ENCODE measurements at regions not wholly inside any gene's neighbourhood (a gene's known extent, or its start where the extent isn't known, plus 50 kb on each side); places are given as distances from the start of the nearest gene placed in this dataset.
"Not testable (repeated sequence)": the region's sequence is repeated elsewhere in the genome, so short reads cannot be mapped to it uniquely, and the experiment has no call there.

DNA sequence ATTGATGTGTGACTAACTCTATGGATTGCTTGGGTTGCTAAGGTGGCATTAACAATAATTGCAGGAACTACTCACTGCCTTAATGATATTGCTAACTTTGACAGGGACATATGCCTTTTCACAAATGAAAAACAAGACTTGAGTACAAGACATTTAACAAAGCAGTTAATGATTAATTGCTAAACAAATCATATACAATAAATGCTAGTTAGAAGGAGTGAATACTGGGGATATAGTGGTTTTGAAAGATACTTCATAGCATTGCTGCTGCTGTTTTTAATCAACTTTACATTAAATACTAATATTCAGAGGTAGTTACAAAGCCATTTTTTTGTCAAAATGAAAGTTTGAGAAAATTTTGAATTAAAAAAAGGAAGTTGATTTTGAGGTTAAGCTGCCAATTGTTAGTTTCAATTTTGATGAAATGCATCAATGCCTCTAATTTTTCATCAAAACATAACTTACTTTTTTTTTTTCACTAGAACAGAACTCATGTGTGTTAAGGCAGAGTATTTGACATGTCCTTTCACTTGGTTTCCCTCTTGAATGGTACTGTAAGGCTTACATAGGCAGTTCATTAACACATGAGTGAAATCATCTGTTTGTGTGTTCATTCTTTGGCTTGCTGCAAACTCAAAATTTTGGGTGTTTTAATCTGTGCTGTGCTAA is 106.2 kb upstream of the SEMA3D start:
- Mint-ChIP-seq H3K36me3 (peaks cover 4% of the 10 kb centered on the region), H3K27me3 (no peaks in the 10 kb centered on the region), H3K4me3 (no peak overlapping the region), H3K4me1 (ENCODE audit: low read depth in 2 of 2) (no peaks in the 10 kb centered on the region), H3K27ac (no peak overlapping the region), H3K9me3 (peaks cover 29% of the 10 kb centered on the region)
- no peak for ATAC-seq
- no peak for DNase-seq (ENCODE audit: low spot score)

DNA sequence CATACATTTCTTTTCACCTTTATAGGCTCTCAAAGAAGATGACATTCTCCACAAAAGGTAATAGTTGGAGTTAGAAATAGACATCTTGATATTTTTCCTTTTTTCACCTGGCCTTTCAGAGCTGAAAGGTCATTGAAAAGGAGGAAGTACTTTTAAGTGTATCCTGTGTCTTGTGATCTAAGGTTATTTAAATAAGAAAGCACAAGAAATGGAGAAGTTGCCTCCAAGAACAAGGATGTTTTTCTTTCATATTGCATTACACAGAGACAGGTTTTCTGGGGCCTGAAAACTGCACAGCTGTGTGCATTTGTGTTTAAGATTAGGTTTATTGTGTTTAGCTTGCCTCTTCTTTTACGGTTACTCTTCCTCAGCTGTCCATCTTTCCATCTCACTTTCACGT is 103.4 kb upstream of the SEMA3D start:
- no peak for DNase-seq (ENCODE audit: low spot score)

DNA sequence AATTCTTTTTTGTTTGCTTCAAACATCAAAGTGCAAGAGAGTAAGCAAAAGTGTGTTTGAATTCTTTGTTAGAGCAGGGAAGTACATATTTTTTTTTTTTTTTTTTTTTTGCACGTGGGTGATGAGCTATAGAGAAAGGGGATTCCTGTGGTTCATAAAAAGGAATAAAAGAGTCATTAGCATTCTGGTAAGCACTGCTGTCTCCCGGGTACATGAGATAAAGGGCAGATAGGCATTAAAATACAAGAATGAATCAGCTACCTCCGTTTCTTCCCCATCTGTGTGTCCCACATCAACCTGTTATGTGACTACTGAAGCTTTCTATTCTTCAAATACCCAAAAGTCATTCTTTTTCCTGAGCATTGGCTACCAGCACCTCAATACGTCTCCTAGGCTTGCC is 102.4 kb upstream of the SEMA3D start:
- Mint-ChIP-seq H3K36me3 (no peaks in the 10 kb centered on the region), H3K27ac (no peak overlapping the region), H3K4me1 (ENCODE audit: low read depth in 2 of 2) (no peaks in the 10 kb centered on the region), H3K9me3 (peaks cover 16% of the 10 kb centered on the region), H3K4me3 (no peak overlapping the region), H3K27me3 (no peaks in the 10 kb centered on the region)
- ATAC-seq (no peak), DNase-seq (ENCODE audit: low spot score) (no peak)

More for the DNA sequence above, 103.4 kb upstream of the SEMA3D start:
- H3K4me3 Mint-ChIP-seq, result no peak overlapping the region
- peaks cover 23% of the 10 kb centered on the region for H3K9me3 Mint-ChIP-seq
- H3K27me3 Mint-ChIP-seq, result no peaks in the 10 kb centered on the region
- peaks cover 4% of the 10 kb centered on the region for H3K36me3 Mint-ChIP-seq
- no peak for ATAC-seq
- H3K4me1 Mint-ChIP-seq (ENCODE audit: low read depth in 2 of 2), result no peaks in the 10 kb centered on the region
- no peak overlapping the region for H3K27ac Mint-ChIP-seq

DNA sequence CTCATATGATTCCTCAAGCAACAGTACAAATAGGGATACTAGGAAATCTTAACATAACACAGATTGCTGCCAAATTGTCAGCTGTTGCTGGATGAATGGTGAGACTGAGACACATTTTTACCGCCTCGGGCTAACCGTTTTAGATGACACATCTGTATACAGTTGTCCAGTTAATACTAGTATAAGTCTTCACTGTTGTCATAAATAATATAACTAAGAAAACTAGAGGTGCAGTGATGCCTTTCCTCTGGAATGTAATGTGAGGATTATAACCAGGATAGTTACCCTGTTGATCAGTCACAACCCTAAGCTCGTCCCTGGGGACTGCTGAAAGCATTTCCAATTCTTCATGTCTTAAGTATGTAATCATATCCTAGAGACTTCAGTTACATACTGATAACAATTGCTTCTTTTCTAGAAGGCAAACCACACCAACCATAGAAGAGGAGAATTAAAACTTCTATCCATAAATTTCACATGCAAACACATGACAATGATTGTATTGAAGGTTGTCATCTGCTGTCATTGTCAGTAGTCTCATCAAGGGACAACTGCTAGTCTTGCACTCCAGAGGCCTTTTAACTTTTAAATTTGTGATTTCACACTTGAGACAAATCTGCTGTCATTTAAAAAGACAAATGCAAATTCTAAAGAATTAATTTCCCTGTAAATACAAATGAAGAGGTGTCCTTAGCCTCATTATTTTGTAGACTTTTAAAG is 100.4 kb upstream of the SEMA3D start:
- no peaks in the 10 kb centered on the region for H3K4me1 Mint-ChIP-seq (ENCODE audit: low read depth in 2 of 2)
- no peak overlapping the region for H3K27ac Mint-ChIP-seq
- no peak overlapping the region for H3K4me3 Mint-ChIP-seq
- no peaks in the 10 kb centered on the region for H3K27me3 Mint-ChIP-seq
- no peaks in the 10 kb centered on the region for H3K36me3 Mint-ChIP-seq
- H3K9me3 Mint-ChIP-seq, result peaks cover 12% of the 10 kb centered on the region
- no peak for DNase-seq (ENCODE audit: low spot score)
- no peak for ATAC-seq

DNA sequence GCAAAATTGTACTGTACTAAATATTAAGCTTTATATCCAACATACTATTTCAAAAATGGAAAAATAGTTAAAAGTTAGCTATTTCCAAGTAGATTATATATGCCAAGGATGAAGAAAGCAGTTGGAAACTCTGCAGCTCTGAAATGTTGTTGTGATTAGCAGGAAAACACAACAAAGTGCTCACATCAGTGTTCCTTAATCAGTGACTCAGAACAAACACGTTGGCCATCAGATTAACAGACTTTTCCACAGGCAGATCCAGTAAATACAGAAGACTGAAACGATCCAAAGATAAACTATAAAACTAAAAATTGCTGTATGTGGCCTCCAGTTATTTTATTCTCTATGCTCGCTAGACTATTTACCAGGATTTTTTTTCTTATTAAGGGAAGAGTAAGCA is 99.6 kb upstream of the SEMA3D start:
- Mint-ChIP-seq H3K9me3 (peaks cover 9% of the 10 kb centered on the region), H3K4me1 (ENCODE audit: low read depth in 2 of 2) (no peaks in the 10 kb centered on the region), H3K27ac (no peak overlapping the region), H3K4me3 (no peak overlapping the region), H3K27me3 (no peaks in the 10 kb centered on the region), H3K36me3 (no peaks in the 10 kb centered on the region)
- DNase-seq (ENCODE audit: low spot score) (no peak), ATAC-seq (no peak)

DNA sequence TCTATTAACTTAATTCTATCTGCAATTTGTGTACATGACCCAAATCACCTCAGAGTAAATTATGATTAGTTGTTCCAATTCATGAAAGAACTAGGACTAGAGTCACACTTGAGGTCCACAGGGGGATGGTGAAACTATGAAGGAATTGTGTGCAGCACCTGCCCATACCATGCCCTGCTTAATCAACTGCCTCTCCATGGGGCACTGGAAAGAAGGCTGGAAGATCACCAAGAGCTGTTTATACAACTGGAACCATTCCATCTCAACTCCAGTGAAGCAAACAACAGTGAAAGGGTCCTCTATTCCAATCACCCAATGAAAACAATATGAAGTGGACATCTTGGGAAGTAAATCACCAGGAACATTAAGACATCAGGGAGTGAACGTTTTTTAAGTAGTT is 98.7 kb upstream of the SEMA3D start:
- ATAC-seq, result no peak
- no peaks in the 10 kb centered on the region for H3K4me1 Mint-ChIP-seq (ENCODE audit: low read depth in 2 of 2)
- H3K27ac Mint-ChIP-seq, result no peak overlapping the region
- no peak overlapping the region for H3K4me3 Mint-ChIP-seq
- H3K27me3 Mint-ChIP-seq, result no peaks in the 10 kb centered on the region
- DNase-seq (ENCODE audit: low spot score), result no peak
- peaks cover 9% of the 10 kb centered on the region for H3K9me3 Mint-ChIP-seq
- no peaks in the 10 kb centered on the region for H3K36me3 Mint-ChIP-seq

DNA sequence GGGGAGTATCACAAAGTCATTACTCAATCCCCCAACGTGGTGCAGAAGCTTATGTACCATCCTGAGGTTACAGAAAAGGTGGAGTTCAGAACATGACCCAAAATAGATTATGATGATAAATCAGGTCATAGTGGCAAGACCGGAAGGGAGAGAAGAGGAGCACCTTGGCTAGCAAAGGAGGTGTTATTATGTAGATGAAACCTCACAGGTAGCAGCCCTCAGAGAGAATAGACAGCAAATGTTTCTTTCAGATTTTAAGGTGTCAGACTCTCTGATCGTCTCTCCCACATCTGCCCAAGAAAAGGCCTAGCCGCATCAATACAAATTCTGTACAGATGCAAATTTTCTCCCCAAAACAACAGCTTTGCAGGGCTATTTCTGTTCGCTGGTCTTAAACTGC is 88.3 kb upstream of the SEMA3D start:
- ATAC-seq (no peak), DNase-seq (ENCODE audit: low spot score) (no peak)
- Mint-ChIP-seq H3K27me3 (no peaks in the 10 kb centered on the region), H3K27ac (no peak overlapping the region), H3K9me3 (peaks cover 8% of the 10 kb centered on the region), H3K4me1 (ENCODE audit: low read depth in 2 of 2) (no peaks in the 10 kb centered on the region), H3K36me3 (no peaks in the 10 kb centered on the region), H3K4me3 (no peak overlapping the region)

DNA sequence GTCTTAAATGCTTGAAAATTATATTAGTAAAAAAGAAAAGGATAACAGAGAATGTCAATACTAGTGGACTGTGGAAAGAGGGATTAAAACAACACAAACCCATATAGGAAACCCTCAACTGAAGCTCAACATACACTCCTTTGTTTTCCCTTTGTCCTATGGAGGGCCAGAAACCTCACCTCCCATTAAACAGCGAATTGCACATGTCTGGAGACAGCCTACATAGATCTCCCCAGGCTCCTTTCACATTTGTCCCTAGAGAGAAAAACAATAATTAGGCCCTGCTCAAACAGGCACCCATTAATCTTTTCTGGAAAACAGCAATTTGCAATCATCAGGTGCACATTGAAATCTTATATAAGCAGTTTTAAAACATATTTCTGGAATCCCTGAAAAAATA is 87.6 kb upstream of the SEMA3D start:
- Mint-ChIP-seq H3K4me1 (ENCODE audit: low read depth in 2 of 2) (no peaks in the 10 kb centered on the region), H3K4me3 (no peak overlapping the region), H3K27ac (no peak overlapping the region), H3K9me3 (peaks cover 12% of the 10 kb centered on the region), H3K36me3 (no peaks in the 10 kb centered on the region), H3K27me3 (no peaks in the 10 kb centered on the region)
- ATAC-seq (no peak), DNase-seq (ENCODE audit: low spot score) (no peak)

DNA sequence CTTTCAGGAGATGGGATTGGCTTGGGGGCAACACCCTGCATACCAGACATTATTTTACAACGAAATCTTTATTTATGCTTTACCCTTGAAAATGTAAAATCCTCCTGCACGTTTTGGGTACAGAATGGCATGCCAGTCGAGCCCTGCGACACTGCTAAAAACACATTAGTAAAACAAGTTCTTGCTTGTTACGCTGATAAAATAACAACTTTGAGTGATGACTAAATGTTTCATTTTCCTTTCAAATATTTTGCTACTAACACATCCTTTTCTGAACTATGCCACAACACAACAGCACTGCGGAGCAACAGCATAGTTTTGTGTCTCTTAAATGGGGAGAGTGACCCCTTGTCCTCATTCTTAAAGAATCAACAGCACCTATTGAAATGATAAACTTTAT is 76.0 kb upstream of the SEMA3D start:
- no peaks in the 10 kb centered on the region for H3K4me1 Mint-ChIP-seq (ENCODE audit: low read depth in 2 of 2)
- H3K36me3 Mint-ChIP-seq, result peaks cover 4% of the 10 kb centered on the region
- H3K4me3 Mint-ChIP-seq, result no peak overlapping the region
- ATAC-seq (no peak), DNase-seq (ENCODE audit: low spot score) (no peak)
- H3K27ac Mint-ChIP-seq, result no peak overlapping the region
- H3K27me3 Mint-ChIP-seq, result no peaks in the 10 kb centered on the region
- H3K9me3 Mint-ChIP-seq, result peaks cover 16% of the 10 kb centered on the region

DNA sequence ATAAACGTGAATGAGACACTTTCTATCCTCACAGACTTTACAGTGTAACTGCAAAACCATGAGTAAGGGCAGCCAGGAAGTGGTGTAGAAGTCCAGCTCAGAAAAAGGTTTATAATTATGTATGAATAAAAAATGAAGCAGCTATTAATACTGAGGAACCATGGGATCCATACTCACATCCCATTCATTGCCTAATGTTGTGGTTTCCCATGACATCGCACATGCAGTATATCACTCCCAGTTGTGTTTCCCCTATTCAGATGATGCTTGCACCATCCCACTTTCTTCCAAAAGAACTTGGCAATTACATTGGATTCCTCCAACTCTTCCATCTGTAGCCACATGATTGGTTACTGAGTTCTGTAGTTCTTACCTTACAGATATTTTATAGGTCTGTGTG is 74.5 kb upstream of the SEMA3D start:
- Mint-ChIP-seq H3K4me3 (no peak overlapping the region), H3K9me3 (peaks cover 14% of the 10 kb centered on the region), H3K36me3 (peaks cover 6% of the 10 kb centered on the region), H3K4me1 (ENCODE audit: low read depth in 2 of 2) (no peaks in the 10 kb centered on the region), H3K27ac (no peak overlapping the region), H3K27me3 (no peaks in the 10 kb centered on the region)
- DNase-seq (ENCODE audit: low spot score) (no peak), ATAC-seq (no peak)

DNA sequence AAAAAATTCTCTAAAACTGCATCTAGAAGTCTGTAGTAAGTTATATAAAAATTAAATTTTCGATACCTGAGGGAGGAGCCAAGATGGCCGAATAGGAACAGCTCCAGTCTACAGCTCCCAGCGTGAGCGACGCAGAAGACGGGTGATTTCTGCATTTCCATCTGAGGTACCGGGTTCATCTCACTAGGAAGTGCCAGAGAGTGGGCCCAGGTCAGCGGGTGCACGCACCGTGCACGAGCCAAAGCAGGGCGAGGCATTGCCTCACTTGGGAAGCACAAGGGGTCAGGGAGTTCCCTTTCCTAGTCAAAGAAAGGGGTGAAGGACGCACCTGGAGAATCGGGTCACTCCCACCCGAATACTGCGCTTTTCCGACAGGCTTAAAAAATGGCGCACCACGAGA is 62.9 kb upstream of the SEMA3D start:
- ATAC-seq; H3K4me3 Mint-ChIP-seq; H3K27ac Mint-ChIP-seq; H3K36me3 Mint-ChIP-seq; DNase-seq (ENCODE audit: low spot score); H3K4me1 Mint-ChIP-seq (ENCODE audit: low read depth in 2 of 2); H3K27me3 Mint-ChIP-seq: not testable (repeated sequence)
- peaks cover 15% of the 10 kb centered on the region for H3K9me3 Mint-ChIP-seq

DNA sequence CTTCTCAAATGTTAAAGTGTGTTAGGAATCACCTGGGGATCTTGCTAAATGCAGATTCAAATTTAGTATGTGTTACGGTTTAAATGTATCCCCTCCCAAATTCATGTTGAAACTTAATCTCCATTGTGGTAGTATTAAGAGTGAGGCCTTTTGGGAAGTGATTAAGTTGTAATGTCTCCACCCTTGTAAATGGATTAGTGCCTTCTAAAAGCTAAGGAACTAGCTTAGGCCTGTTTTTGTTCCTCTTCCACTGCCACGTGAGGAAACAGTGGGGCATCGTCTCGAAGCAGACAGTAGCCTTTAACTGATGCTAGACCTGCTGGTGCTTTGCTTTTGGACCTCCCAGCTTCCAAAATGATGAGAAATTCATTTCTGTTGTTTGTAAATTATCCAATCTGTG is 52.3 kb upstream of the SEMA3D start:
- ATAC-seq (no peak), DNase-seq (ENCODE audit: low spot score) (no peak)
- Mint-ChIP-seq H3K4me1 (ENCODE audit: low read depth in 2 of 2) (no peaks in the 10 kb centered on the region), H3K27ac (no peak overlapping the region), H3K27me3 (no peaks in the 10 kb centered on the region), H3K9me3 (peaks cover 18% of the 10 kb centered on the region), H3K36me3 (no peaks in the 10 kb centered on the region), H3K4me3 (no peak overlapping the region)

DNA sequence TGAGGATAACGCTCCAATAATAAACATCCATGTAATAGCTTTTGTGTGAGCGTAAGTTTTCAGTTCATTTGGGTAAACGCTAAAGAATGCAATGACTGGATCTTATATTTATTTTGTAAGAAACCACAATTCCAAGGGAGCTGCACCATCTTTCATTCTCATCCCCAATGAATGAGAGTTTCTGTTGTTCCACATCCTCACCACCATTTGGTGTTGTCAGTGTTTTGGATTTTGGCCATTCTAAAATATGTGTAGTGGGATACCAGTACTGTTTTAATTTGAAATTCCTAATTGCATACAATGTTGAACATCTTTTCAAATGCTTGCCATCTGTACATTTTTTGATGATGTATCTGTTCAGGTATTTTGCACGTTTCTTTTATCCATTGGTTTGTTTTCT is 50.9 kb upstream of the SEMA3D start:
- no peaks in the 10 kb centered on the region for H3K36me3 Mint-ChIP-seq
- H3K27ac Mint-ChIP-seq, result no peak overlapping the region
- ATAC-seq (no peak), DNase-seq (ENCODE audit: low spot score) (no peak)
- no peaks in the 10 kb centered on the region for H3K27me3 Mint-ChIP-seq
- H3K4me3 Mint-ChIP-seq, result no peak overlapping the region
- no peaks in the 10 kb centered on the region for H3K4me1 Mint-ChIP-seq (ENCODE audit: low read depth in 2 of 2)
- H3K9me3 Mint-ChIP-seq, result peaks cover 18% of the 10 kb centered on the region

Measured in natural killer cell treated with Interleukin-12 subunit alpha and Interleukin-12 subunit beta and Interleukin-15 and Interleukin-18, amount 100 ng/mL, for 72 hours (primary cell).